Medulla oblongata (tissue), 1 donor: ENCODE measurements at regions not wholly inside any gene's neighbourhood (a gene's known extent, or its start where the extent isn't known, plus 50 kb on each side); places are given as distances from the start of the nearest gene placed in this dataset.
A peak's percentile ranks its signal among the peaks of the same experiment; 100 is the strongest.
"Not testable (repeated sequence)": the region's sequence is repeated elsewhere in the genome, so short reads cannot be mapped to it uniquely, and the experiment has no call there.

Experiments
- DNase-seq: peaks from one replicate; pipeline ENCODE4 v3.0.0-alpha.2; 2015; ENCODE audit errors: extremely low spot score

DNA sequence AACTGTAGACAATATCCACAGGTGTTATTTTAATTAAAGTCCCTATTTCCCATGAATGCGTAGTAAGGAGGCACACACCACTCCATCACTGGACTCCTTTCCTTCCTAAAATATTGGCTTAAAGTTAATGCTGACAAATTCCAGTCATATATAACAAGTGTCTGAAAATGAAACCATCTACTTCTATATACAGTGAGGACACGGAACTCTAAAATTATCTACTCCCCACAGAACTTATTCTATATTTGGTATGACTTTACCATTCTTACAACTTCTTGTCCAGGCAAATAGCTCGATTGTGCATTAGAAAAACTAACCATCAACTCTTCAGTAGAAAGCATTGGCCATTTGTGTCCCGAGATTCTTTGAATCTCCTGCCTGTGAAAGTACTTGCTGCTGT is 1560.2 kb downstream of the EFNB2 start:
- peak; percentile 11 for DNase-seq

DNA sequence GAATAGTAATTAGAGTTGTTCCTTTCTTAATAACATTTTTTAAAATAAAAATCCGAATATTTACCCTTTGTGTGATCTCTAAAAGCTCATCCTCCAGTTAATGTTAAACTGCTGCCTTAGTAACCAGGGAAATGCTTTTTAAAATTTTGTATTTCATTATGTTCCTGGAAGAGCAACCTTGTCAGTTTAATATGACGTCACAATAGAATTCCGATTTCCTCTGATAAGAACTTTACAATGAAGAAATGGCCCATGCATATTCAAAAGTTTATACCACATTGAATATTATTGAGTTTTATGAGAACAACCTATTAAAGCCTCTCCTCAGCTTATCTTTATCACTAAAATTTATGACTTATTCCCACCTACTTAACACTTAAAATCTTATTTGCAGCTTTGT is 1566.6 kb downstream of the EFNB2 start:
- no peak for DNase-seq

DNA sequence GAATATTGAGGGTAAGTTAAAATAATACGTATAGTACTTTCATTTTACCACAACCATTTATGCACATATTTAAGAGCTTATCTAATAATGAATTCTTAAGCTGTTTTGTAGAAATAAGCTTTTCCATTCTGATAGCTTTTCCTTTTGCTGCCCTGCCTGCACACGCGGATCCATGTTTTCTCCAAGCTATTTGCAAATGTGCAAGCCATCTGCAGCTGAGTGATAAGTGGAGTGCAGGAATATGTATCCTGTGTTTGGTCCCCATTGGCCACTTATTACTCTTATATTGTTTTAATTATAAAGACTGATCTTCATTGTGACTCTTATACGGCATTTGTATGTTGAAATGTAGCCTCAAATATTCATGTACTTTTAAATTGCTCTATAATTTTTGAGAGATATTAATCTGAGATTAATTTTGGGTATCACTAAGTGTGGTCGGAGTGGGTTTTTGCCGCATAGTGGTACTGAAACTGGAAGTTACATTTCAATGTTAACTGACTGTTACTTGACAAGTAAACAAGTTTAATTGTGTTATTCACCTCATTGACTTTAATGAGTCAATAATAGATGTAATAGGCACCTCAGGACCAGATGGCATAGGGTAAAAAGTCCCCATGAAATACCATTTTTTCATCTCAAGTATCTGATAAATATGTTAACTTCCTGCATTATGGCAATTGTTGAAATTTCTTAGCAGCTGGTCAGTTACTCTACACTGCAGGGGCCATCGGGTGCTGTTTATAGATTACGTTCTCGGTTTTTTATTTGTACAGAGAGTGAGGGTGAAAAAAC is 1567.4 kb downstream of the EFNB2 start:
- DNase-seq = no peak

DNA sequence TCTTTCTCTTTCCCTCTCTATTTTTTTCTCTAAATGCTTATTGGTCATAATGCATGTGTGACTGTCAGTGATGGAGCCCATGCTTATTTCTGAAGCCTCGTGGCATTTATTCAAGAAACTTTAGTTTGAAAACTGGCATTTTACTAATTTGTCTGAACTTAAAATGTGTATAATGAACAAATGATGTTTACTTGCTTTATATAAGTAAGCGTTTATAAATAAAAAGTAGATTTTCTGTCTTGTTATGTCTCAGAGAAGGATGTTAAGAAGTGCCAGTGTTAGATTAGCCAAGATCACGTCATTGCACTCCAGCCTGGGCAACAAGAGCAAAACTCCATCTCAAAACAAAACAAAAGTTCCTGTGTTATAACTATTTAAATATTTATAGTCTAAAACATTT is 1568.1 kb downstream of the EFNB2 start:
- DNase-seq = no peak

DNA sequence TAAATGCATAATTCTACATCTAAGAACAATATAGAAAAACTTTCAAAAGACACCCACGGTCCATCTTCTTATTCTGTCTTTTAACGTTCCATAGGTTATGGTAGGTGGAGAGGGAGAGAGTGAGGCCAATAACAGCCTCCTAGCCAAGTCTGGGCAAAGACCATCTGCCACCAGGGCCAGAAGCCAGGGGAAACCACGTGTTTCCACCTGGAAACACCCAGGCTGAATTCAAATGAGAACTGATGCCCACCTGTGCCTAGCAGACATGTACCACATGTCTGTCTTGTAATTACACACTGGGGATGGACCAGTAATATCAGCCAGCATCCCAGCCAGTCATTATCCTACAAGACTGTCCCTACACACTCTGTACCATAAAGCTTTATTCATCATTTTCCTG is 1573.1 kb downstream of the EFNB2 start:
- DNase-seq = no peak

DNA sequence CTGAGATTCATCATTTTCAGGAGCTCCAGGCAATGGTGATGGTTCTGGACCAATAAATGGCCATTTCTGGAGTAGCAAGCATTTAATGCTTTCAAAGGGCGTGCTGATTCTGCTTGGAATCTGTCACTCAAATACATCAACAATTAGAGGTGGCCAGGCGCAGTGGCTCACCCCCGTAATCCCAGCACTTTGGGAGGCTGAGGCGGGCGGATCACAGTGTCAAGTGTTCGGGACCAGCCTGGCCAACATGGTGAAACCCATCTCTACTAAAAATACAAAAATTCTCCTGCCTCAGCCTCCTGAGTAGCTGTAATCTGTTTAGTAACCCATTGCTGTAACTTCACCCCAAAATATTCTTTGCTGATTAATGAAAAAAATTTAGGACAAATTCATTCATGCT is 1574.2 kb downstream of the EFNB2 start:
- DNase-seq = no peak

DNA sequence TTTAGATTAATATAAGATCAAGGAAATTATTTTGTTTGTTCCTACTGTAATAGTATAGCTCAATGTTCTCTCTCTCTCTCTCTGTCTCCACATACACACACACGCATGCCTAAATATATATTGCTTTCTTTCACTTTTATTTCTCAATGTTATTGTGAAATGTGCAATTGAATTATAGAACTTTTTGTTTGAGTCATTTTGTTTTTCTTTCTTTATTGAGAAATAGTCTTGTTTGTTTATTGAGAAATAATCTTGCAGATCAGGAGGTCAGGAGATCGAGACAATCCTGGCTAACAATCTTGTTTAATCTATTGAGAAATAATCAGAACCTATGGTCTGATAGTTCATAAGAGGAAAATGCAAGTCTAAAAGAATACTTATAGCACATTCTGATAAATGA is 1581.3 kb downstream of the EFNB2 start:
- no peak for DNase-seq

DNA sequence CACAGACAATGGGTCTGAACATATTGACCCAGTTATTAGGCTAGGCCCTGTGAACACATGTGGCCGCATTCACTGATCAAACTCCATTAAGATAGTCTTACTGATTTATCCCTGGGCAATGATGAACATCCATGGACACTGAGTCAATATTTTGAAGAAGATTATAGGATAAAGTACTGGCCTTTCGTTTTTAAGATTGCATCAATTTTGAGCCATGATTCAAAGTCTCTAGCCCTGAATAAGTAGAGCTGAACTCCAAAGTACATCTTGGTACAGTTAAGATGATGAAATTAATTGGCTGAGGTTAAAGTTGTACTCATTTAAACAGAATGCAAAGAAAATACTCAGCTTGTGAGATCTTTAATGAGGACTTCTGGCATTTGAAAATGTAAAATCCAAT is 1581.9 kb downstream of the EFNB2 start:
- no peak for DNase-seq

DNA sequence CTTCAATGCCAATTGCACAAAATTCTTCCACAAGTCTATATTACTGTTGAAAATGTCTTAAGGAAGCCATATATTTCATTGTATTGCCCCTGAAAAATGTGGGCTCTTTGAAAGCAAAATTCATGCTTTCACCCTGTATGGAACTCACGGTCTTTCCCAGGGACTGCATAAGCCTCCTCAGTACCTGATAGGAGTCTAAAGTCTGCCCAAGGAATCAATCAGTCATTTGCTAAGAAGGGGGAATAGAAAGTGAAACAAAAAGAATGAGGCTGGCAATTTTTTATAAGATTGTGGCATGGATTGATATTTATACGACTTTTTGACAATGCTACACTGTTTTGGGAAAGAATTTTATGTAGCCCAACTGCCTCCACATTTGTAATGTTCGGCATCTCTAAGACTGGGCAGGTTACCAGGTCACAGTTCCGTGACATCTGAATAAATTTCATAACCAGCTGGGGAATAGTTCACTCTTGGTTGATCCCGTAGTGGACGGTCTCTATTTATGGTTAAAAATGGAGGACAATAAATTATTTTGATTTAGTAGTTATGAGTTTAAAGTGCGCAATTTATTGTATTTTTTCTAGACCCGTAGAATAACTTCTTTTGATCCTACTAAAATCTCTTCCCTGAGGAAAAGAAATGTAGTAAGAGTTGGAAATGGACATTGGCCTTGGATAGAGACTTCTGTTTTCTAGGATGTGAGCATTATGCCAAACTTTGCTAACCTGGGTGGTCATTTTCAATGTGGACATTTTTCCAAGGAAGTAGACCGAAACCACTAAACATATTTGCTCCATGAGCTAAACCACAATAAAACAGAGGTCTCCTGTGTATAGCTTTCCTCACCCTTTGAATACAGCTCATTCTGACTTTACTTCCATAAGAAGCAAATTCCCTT is 1585.4 kb downstream of the EFNB2 start:
- DNase-seq = no peak

DNA sequence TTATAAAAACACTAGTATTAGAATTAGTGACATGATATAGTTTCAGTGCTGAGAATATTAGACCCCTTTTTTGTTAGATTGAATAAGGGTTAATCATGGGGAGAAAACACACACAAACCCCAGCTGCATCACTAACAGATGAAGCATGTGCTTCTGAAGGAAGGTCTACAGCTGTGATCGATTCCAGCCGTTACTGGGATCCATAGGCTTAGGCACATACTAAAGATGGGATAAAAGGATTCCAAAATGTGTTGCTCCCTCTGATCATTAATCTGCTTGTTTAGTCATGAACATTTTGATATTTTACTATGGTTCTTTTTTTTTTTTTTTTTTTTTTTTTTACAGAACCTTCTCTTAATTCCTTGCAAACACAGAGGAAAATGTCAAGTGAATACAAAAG is 1591.3 kb downstream of the EFNB2 start:
- no peak for DNase-seq

DNA sequence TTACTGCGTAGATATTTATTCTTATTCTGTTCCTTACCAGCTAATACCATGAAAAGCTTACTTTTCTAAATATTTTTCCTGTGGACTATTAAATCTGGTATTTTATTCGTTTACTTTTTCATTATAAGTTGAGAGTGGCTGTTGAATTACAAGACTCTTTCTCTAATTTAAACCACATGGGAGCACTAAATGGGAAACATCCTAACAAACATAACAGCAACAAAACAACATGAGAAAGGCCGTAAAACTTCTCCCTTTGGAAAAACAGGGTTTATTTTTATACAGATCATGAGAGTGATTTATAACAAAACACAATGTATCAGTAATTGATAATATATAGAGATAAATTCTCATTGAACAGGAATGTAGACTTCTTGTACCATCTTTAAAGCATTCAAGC is 1592.1 kb downstream of the EFNB2 start:
- DNase-seq = no peak

DNA sequence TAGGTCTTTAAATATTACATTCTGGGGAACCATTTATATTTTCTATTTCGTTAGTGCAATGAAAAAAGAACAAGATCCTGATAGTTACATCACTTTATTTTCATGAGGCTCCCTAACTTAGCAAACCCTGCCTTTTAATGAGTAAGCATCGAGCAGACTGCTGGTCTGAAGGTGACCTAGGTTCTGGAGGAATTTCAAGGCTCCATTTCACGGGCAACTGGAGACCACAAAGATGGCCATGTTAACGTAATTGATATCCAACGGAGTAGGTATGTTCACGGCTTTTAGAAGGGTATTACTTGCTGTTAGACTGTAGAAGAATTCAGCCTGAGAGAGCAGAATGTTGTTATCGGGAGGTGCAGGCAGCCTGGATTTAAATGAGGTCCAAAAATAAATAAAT is 1597.6 kb downstream of the EFNB2 start:
- DNase-seq = no peak

DNA sequence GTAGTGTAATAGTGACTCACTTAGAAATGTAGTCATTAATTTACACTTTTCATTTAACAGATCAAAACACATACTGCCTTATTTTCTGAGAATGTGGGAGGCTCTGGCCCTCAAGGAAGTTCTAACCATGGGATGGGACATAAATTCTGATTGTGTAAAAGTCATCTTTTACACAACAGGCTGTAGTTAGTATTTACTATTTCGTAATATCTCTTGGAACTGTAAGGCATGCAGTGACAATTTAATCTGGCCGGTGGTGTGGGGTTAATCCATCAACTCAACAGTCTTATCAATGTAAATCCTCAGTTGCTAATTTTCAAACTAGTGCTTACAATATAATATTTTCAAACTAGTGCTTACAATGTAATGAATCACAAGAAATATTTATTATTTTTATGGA is 1599.2 kb downstream of the EFNB2 start:
- no peak for DNase-seq

DNA sequence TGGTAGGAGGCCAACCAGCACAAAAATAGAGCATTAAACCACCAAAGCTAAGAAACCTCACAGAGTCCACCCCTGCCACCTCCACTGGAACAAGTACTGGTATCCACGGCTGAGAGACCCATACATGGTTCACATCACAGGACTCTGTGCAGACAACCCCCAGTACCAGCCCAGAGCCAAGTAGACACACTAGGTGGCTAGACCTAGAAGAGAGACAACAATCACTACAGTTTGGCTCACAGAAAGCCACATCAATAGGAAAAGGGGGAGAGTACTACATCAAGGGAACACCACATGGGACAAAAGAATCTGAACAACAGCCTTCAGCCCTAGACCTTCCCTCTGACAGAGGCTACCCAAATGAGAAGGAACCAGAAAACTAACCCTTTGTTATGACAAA is 1614.9 kb downstream of the EFNB2 start:
- not testable (repeated sequence) for DNase-seq

DNA sequence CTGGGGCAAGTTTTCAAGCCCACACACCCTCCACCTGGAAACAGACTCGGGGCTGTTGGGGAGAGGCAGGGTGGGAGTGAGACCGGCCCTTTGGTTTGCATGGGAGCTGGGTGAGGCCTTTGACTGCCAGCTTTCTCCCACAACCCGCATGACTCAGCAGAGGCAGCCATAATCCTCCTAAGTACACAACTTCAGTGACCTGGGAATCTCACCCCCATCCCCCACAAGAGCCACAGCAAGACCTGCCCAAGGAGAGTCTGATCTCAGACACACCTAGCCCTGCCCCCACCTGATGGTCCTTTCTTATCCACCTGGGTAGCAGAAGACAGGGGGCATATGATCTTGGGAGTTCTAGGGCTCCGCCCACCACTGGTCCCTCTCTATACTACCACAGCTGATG is 1615.4 kb downstream of the EFNB2 start:
- no peak for DNase-seq

DNA sequence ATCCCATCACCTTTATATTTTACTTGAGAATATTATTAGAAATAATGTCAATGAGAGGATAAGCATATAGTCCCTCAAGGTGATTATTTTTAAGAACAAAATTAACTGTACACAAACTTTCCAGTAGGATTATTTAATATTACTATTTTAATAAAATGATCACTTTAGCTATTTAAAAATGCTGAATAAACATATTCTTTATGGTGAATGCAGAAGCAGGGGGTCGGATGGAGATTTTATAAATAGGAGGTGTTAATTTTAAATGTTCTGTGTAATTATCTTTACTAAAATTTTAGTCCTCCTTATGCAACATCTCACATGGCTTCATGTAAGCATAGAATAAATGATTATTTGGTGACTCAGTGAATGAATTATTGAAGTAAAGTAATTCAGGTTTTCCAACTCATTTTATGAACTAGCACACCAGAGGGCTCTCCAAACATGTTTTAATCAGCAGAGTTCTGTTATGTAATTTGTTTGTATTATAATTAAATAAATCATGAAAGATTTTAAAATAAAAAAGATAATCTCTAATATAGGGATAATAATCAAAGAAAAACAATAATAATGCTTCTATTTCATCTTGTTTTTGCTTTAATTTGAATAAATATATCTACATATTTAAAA is 1635.2 kb downstream of the EFNB2 start:
- no peak for DNase-seq

DNA sequence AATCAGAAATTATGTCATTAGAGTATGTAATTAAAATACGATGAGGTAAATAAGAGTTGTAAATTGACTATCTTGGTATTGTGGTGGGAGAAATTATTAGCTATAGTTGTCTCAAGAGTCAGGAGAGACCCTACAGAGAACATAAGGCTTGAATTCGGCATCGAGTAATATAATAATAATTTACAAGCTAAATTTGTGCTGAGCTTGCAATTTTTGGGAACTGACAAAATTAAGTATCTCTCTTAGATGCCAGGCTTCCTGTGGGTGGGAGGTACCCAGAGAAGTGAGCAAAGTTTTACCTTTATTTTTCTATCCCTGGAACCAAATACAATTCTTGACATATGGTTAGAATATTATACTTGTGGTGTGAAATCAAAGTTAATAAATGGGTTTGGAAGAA is 1637.0 kb downstream of the EFNB2 start:
- no peak for DNase-seq

DNA sequence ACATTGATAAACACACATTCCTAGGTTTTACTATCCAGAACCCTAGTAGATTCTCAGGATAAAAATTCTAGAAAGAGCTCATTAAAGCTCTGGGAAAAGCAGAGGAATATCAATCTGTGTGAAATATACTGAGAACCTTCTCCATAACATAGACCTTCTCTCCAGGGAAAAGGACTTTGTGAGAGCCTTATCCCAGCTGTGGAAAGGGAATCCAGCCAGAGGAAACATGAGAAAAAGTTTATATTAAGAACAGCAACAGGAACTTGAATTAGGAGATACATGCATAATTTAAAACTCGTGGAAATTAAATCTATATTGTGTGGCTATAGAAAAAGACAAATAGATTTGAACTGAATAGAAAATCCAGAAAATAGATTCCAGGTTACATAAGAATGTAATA is 1639.9 kb downstream of the EFNB2 start:
- DNase-seq = no peak

DNA sequence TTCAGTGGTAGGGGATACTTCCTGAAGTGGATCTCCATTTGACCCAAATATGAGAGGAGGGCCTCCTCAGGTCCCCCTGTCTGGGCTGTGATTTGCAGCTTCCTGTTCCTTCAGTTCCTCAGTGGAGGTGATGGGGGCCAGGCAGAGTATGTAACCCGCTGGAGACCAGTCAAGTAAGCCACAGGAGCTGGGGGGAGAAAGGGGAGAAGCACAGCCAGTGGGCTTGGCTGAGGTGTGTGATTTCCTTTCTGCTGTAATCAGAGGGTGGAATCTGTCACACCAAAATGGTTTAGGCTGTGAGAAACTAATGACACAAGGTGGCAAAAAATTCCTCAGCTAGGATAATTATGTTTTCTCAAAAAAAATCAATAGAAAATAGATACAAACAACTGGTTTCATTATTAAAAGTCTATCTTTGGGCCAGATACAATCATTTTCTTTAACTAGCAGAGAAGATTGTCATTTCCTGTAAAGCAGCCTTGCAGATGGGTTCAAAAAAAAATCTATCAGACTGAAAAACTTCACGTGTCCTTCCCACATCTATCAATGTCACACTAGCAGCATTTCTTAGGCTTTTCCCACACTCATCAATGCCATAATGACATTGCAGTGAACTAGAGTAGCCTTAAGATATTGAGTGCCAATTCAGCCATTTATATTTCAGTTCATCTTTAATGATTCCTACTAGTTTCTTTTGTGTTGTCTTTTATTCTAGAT is 1660.3 kb downstream of the EFNB2 start:
- no peak for DNase-seq

DNA sequence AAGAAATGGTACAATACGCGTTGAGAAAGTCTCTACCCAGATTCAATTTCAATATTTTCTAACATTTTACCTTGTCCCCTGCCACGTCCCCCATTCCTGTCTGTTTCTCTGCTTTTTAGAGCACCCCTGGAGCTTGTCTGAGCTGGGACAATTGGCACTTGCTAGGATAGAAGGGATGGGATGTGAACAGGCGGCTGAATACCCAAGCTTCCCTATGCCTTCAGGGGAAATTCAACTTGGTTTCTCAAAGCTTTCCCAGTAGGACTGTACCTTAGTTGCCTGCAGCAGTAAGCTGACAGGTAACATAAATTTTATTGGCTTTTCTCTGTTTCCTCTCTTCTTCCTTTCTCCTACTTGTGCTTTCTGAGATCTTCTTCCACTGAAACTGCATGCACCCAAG is 1663.3 kb downstream of the EFNB2 start:
- no peak for DNase-seq

DNA sequence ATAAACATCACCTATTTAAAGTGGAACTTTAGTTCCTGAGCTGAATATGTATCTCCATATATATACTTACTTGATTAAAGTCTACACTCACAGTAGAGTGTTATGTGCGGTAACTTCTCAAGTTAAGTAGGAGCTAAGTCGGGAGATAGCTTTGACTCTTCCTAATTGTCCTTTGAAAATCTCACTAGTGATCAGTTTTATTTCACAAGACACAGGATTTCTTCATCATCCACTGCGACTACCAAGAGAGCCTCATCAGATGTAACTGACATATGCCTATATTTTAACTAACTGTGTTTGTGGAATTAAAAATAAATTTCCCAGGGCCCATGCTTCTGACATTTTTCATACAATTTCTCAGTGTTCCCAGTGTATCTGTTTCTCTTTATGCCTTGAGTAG is 1664.0 kb downstream of the EFNB2 start:
- DNase-seq = no peak

DNA sequence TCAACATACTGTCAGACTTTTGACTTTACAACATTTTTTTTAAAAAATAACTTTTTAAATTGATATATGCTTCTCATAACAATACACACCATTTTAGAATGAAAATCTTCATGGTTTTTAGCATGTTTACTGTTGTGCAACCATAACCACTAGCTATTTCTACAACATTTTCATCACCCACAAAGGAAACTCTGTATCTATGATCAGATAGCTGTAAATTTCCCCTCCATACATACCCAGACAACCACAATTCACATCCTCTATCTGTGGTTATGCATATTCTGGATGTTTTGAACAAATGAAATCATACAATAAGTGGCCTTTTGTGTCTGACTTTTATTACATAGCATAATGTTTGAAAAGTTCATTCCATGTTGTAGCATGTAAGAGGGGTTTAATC is 1666.0 kb downstream of the EFNB2 start:
- DNase-seq = no peak
